NCI-H146 treated with DMSO at 0.1 percent for 48 hours (cell line): ENCODE measurements at regions not wholly inside any gene's neighbourhood (a gene's known extent, or its start where the extent isn't known, plus 50 kb on each side); places are given as distances from the start of the nearest gene placed in this dataset.

ENCODE experiments used
- DNase-seq: peaks from one replicate; lab custom pipeline; 2025; ENCODE audit not compliant: unreplicated experiment; lab: John Stamatoyannopoulos, UW

- DNase-seq = no peak
These were observed 300.3 kb upstream of the CBLB start for GRCh38 chr3:106168962-106169750.

GRCh38 chr3:106170636-106171035 lies 301.8 kb upstream of the CBLB start:
- DNase-seq = no peak

DNA sequence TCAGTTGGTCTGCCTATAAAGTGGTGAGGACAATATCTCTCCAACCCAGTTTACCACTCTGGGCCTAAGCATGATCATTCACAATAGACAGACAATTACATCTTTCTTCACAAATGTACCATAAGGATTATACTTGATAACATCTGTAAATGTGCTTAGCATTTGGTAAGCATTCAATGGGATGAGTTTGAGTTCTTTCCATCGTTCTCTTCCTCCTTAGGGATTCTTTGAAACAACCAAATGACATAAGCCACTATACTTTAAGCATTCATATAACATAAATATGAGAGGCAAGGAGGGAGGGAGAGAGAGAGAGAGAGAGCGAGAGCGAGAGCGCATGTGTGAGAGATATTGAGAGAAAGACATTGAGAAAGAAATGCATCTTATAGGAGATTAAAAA lies 303.3 kb upstream of the CBLB start:
- DNase-seq = no peak

GRCh38 chr3:106172780-106173179 lies 304.0 kb upstream of the CBLB start:
- no peak for DNase-seq

GRCh38 chr3:106175276-106175675 lies 306.5 kb upstream of the CBLB start:
- DNase-seq = no peak

DNA sequence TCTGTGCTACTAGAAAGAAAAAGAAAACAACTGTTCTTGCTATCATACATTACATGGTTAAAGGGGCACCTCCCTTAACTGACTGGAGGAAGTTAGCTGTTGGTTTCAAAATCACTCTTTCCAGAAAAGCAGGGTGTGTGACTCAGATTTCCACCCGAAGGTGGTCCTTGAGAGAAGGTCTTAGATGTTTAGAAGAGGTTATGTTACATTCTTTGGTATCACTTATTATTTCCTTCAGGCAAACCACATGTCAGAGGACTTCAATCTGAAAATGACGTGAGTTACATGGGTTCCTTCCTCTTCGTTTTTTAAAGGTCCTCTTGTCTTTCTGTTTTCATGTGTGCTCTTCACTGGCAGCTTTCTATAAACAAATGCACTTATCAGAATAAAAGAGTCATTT lies 307.9 kb upstream of the CBLB start:
- no peak for DNase-seq

DNA sequence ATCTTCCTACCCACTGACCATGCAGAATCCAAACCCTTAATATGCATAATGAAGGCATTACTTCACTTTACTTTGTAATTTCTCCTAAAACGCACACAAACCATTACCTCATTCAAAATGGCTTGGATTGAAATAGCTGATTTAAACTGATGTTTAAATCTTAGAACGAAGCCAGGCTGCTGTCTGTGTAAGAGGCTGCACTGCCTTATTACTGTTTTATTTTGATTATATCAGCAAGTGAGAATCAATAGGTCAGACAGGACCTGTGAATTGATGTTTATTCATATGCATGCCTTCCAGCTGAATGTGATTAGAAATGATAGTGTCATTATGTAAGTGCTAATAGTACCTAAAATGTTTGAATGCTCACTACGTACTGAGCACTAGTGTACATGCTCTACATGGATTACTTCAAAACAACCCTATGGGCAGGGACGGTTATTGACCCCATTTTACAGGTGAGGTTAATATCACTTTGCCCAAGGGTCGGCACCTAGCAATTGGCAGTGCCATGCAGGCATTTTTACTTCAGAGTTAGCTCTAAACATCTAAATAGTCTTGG lies 314.2 kb upstream of the CBLB start:
- no peak for DNase-seq

GRCh38 chr3:106183762-106184391 lies 315.1 kb upstream of the CBLB start:
- no peak for DNase-seq

DNA sequence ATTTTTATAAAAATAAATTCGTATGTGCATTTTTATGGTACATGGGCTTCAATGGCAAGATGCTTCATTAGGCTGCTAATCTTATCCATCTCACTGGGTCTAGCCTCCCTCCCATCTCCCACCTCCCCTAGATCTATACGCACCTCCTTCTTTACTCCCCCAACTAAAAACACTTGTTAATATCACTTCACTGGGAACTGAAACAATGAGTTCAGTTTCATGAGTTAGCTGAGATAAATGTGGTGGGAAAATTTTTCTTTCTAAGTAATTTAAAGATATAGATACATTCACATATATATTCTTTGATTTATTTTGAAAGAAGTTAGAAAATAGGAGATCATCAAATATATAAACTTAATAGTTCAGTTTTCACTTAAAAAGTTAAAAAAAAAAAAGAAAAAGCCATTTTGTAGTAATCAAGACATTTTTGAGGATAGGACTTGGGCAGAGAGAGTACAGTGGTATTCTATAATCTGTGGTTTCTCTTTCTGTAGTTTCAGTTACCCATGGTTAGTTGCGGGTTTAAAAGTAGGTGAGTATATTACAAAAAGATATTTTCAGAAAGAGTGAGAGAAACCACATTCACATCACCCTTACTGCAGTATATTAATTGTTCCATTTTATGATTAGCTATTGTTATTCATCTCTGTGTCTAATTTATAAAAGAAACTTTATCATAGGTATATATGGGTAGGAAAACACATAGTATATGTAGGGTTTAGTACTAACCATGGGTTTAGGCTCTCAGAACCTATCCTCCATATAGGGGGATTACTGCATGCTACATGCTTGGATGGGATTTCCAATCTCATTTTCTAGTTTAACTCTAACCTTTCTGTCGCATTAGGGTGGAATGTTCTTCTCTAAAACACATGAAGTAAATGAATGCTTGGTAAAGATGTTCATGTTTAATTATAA lies 316.0 kb upstream of the CBLB start:
- DNase-seq = no peak

DNA sequence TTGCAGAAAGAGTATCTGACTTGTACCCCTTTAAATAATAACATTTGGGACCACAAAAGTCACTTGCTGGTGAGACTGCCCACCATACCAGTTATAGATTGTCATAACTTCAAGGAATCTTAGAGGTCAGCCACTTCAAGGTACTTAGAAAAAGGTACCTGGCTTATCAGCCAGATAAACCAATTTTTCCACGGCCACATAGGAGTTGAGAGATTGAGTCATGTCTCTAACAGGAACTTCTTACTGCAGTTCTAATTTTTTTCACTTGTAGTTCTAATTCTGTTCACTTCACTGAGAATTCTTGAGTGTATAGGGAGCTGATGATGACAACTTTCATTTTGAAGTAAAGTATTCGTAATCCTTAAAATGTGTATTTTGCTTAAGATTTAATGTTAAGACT lies 317.1 kb upstream of the CBLB start:
- no peak for DNase-seq

GRCh38 chr3:106190296-106190695 lies 321.5 kb upstream of the CBLB start:
- DNase-seq = no peak

GRCh38 chr3:106191211-106191610 lies 322.4 kb upstream of the CBLB start:
- no peak for DNase-seq

DNA sequence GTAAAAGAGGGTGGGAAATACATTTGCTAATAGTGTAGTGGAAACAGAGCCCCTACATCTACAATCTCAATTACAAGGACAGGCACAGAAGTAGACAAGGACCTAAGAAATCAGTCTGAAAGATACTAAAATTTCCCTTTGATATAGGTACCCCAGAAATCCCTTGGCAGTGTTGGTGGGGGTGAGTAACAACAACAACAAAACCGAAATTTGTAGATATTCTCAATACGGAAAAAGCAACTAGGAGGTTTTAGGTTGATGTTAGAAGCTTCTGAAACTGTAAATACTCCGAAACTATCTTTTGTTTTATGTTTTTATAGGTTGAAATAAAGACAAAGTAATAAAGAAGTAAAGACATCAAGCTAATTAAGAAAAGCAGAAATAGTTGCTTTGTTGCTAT lies 323.1 kb upstream of the CBLB start:
- DNase-seq = no peak

GRCh38 chr3:106193876-106194275 lies 325.1 kb upstream of the CBLB start:
- DNase-seq = no peak

DNA sequence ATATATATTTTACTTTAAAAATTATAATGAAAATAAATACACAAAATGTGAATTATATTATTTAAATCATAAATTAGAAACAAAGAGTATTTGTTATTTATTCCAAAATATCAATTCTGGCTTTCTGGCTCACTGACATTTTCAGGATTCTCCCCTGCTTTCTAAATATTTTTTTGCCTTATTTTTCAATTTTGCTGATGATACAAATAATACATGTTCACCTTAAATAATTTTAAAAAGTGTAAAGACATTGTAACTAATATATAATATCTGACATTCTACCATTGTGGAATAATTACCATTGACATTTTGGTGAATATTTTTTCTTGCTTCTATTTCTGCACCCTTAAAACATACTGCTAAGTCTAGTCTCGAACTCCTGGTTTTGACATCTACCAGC lies 325.9 kb upstream of the CBLB start:
- DNase-seq = no peak

GRCh38 chr3:106197532-106198194 lies 328.9 kb upstream of the CBLB start:
- DNase-seq = no peak

DNA sequence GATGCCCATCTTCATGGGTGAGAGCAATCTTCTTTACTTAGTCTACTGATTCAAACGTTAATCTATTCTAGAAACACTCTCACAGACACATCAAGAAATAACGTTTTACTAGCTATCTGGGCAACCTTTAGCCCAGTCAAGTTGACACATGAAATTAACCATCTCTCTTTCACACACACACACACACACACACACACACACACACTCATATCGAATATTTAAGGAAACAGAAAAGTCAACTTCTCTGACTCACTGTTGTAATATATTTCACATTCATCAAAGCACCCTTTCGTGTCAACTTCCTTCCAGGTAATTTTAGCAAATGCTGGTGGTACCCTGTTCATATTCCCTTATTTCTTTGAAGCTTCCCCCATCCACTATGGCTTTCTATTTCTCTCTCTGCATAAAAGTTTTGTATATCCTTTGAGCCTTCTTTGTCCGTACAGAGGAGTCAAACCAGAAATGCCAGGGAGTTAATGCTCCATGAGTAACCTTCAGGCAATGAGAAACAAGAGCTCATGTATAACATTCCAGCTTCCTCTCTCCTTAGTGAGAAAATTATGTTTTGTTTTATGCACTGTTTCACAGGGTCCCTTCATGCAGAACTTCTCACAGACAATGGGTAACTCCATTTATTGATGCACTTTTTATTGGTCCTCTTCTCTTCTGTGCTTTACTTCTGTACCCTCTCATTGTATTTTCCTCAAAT lies 335.5 kb upstream of the CBLB start:
- no peak for DNase-seq

- peak; percentile 13 for DNase-seq
These were observed 337.3 kb upstream of the CBLB start for GRCh38 chr3:106206146-106206545.

DNA sequence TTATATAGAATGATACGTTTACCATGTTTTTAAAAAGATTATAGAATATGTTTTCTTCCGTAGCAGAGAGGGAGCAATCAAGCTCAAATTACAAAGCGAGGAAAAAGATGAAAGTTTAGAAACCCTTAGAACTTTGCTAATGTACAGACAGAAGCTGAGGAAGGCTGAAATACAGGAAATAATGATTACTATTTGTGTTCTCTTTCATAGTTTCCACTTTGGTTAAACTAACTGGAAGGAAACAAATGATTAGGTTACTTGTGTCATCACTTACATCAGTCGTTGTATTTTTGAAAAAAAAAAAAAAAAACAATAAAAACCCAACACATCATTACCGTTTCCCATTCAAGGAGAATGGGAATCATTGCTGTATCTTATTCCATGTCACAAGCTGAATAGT lies 337.8 kb upstream of the CBLB start:
- no peak for DNase-seq

DNA sequence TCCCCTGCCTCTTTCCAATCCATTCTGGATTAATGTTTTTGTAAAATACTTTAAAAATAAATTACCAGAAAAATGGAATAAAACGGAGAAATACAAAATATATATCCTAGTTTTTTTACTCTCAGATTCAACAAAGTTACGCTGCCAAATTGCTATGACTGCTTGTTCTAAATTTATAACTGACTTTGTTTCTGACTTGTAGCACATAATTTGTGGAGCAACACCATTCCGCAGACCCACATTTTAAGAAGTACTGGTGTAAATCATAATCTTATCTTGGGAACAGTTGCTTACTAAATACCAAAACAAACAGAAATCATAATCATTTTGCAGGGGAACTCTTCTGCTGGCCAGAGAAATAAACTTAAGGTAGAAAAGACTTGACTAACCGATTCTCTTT lies 339.4 kb upstream of the CBLB start:
- DNase-seq = no peak
